ENCODE measurements at regions not wholly inside any gene's neighbourhood (a gene's known extent, or its start where the extent isn't known, plus 50 kb on each side); places are given as distances from the start of the nearest gene placed in this dataset.

- Histone ChIP-seq H3K4me3 (ENCODE audit: low read length) (no peak overlapping the region), H3K4me1 (ENCODE audit: insufficient read depth, low read length) (no peaks in the 10 kb centered on the region), H3K9me3 (ENCODE audit: low read length) (no peaks in the 10 kb centered on the region), H3K79me2 (ENCODE audit: low read length) (peaks cover 37% of the 10 kb centered on the region), H3K9me2 (replicated peaks; ENCODE audit: low read length) (no peaks in the 10 kb centered on the region), H3K27me3 (ENCODE audit: low read length) (no peaks in the 10 kb centered on the region), H3K36me3 (ENCODE audit: low read depth, low read length) (no peaks in the 10 kb centered on the region), H3K27ac (ENCODE audit: low read length) (no peak overlapping the region), H3K9ac (ENCODE audit: low read length) (no peak overlapping the region), H3K4me2 (ENCODE audit: low read length) (no peak overlapping the region), H3F3A (ENCODE audit: low read length, unreplicated experiment) (no peaks in the 10 kb centered on the region), H2AFZ (ENCODE audit: low read length) (no peak overlapping the region), H4K20me1 (ENCODE audit: low read length) (peaks cover 11% of the 10 kb centered on the region; the same call in 1 of the 2 replicates)
- CTCF ChIA-PET: interaction anchor here (0.6 kb wide), 2 partner anchors 128 to 638 kb away, joined by 3 read pairs; no protein-coding TSS in a partner anchor
- POLR2A ChIA-PET (ENCODE audit: unreplicated experiment): no interaction called here
- DNase-seq (no peak), ATAC-seq (no peak)
- intact Hi-C loops (cut with micrococcal nuclease): no loop called here
- TF ChIP-seq EZH2phosphoT487 (IDR thresholded peaks at IDR 0.05; ENCODE audit: borderline replicate concordance, low read length) (no peak), EZH2 (IDR thresholded peaks at IDR 0.05; ENCODE audit: low read length, unreplicated experiment) (no peak)
- TF ChIP-seq, protein P1, sequence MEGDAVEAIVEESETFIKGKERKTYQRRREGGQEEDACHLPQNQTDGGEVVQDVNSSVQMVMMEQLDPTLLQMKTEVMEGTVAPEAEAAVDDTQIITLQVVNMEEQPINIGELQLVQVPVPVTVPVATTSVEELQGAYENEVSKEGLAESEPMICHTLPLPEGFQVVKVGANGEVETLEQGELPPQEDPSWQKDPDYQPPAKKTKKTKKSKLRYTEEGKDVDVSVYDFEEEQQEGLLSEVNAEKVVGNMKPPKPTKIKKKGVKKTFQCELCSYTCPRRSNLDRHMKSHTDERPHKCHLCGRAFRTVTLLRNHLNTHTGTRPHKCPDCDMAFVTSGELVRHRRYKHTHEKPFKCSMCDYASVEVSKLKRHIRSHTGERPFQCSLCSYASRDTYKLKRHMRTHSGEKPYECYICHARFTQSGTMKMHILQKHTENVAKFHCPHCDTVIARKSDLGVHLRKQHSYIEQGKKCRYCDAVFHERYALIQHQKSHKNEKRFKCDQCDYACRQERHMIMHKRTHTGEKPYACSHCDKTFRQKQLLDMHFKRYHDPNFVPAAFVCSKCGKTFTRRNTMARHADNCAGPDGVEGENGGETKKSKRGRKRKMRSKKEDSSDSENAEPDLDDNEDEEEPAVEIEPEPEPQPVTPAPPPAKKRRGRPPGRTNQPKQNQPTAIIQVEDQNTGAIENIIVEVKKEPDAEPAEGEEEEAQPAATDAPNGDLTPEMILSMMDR (conservative IDR thresholded peaks at IDR 0.05; ENCODE audit: low read depth, low read length): no peak
- no TSS peak for BruUV-seq (replicated peaks)
Measured at GRCh38 chr14:71610797-71611196, 321.4 kb upstream of the RGS6 start.

GRCh38 chr14:71613168-71613567 lies 319.1 kb upstream of the RGS6 start:
- H2AFZ ChIP-seq (ENCODE audit: low read length): no peak overlapping the region
- no peak for ATAC-seq
- POLR2A ChIA-PET (ENCODE audit: unreplicated experiment): no interaction called here
- H3K27ac ChIP-seq (ENCODE audit: low read length): no peak overlapping the region
- peaks cover 22% of the 10 kb centered on the region for H3K79me2 ChIP-seq (ENCODE audit: low read length)
- CTCF ChIA-PET: interaction anchor here (0.5 to 0.6 kb wide), 2 partner anchors 136 to 795 kb away, joined by 3 to 5 read pairs; no protein-coding TSS in a partner anchor
- intact Hi-C loops (cut with micrococcal nuclease): no loop called here
- no peaks in the 10 kb centered on the region for H3K9me3 ChIP-seq (ENCODE audit: low read length)
- H3K9me2 ChIP-seq (replicated peaks; ENCODE audit: low read length): no peaks in the 10 kb centered on the region
- H3F3A ChIP-seq (ENCODE audit: low read length, unreplicated experiment): no peaks in the 10 kb centered on the region
- DNase-seq: no peak
- no peak overlapping the region for H3K4me3 ChIP-seq (ENCODE audit: low read length)
- BruUV-seq (replicated peaks): no TSS peak
- no peak overlapping the region for H3K4me2 ChIP-seq (ENCODE audit: low read length)
- no peak overlapping the region for H3K9ac ChIP-seq (ENCODE audit: low read length)
- H3K27me3 ChIP-seq (ENCODE audit: low read length): no peaks in the 10 kb centered on the region
- peaks cover 2% of the 10 kb centered on the region; the same call in 1 of the 2 replicates for H3K36me3 ChIP-seq (ENCODE audit: low read depth, low read length)
- TF ChIP-seq EZH2phosphoT487 (IDR thresholded peaks at IDR 0.05; ENCODE audit: borderline replicate concordance, low read length) (no peak), EZH2 (IDR thresholded peaks at IDR 0.05; ENCODE audit: low read length, unreplicated experiment) (no peak)
- TF ChIP-seq, protein P1 (conservative IDR thresholded peaks at IDR 0.05; ENCODE audit: low read depth, low read length): no peak
- H3K4me1 ChIP-seq (ENCODE audit: insufficient read depth, low read length): peaks cover 8% of the 10 kb centered on the region
- H4K20me1 ChIP-seq (ENCODE audit: low read length): 0 out of 2 replicates have a peak, but pooled peaks cover 3% of the 10 kb centered on the region

- ATAC-seq (no peak), DNase-seq (no peak)
- BruUV-seq (replicated peaks): no TSS peak
- Histone ChIP-seq H3K79me2 (ENCODE audit: low read length) (peaks cover 18% of the 10 kb centered on the region), H3K4me2 (ENCODE audit: low read length) (no peak overlapping the region), H3K27me3 (ENCODE audit: low read length) (no peaks in the 10 kb centered on the region), H3K4me3 (ENCODE audit: low read length) (no peak overlapping the region), H3F3A (ENCODE audit: low read length, unreplicated experiment) (no peaks in the 10 kb centered on the region), H3K9ac (ENCODE audit: low read length) (no peak overlapping the region), H3K4me1 (ENCODE audit: insufficient read depth, low read length) (peaks cover 23% of the 10 kb centered on the region), H2AFZ (ENCODE audit: low read length) (no peak overlapping the region), H4K20me1 (ENCODE audit: low read length) (0 out of 2 replicates have a peak, but pooled peaks cover 3% of the 10 kb centered on the region), H3K9me3 (ENCODE audit: low read length) (no peaks in the 10 kb centered on the region), H3K9me2 (replicated peaks; ENCODE audit: low read length) (no peaks in the 10 kb centered on the region), H3K27ac (ENCODE audit: low read length) (no peak overlapping the region), H3K36me3 (ENCODE audit: low read depth, low read length) (peaks cover 13% of the 10 kb centered on the region)
- ChIA-PET CTCF (no interaction called here), POLR2A (ENCODE audit: unreplicated experiment) (no interaction called here)
- intact Hi-C loops (cut with micrococcal nuclease): loop anchor here (5.0 kb wide), 1 partner anchor 36 kb away; no protein-coding TSS in a partner anchor
- TF ChIP-seq EZH2 (IDR thresholded peaks at IDR 0.05; ENCODE audit: low read length, unreplicated experiment) (no peak), EZH2phosphoT487 (IDR thresholded peaks at IDR 0.05; ENCODE audit: borderline replicate concordance, low read length) (no peak)
- TF ChIP-seq, protein P1 (conservative IDR thresholded peaks at IDR 0.05; ENCODE audit: low read depth, low read length): no peak
Measured at GRCh38 chr14:71616013-71616412, 316.2 kb upstream of the RGS6 start.
